ENCODE measurements at regions not wholly inside any gene's neighbourhood (a gene's known extent, or its start where the extent isn't known, plus 50 kb on each side); places are given as distances from the start of the nearest gene placed in this dataset.

DNA sequence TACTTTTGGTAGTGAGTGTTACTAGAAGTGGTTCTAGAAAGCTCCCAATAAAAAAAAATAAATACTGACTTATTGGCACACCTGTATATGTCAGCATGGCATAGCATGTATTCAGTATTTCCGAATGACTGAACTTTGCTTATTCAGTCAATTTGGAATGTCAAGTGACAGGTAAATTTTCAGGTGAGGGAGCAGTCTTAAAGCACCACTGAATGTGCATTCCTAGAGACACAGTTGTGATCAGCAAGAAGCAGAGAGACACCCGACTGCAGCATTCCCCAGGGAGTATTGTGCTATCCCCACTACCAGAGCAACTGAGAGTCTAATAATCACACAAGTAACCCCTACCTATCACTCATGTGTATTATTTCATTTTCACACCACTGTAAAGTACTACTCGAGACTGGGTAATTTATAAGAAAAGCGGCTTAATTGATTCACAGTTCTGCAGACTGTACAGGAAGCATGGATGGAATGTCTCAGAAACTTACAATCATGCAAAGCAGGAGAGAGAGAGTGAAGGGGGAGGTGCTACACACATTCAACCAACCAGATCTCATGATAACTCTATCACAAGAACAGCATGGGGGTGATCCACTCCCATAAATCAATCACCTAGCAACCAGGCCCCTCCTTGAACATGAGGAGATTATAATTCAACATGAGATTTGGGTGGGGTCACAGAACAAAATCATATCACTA, 201.5 kb downstream of the TBX15 start:
- ATAC-seq (replicated peaks; ENCODE audit: extremely low read depth, poor library complexity, severe bottlenecking) (no peak), DNase-seq (ENCODE audit: low spot score in 2 of 2) (no peak)
- peaks cover 23% of the 10 kb centered on the region for H3K9me3 Mint-ChIP-seq
- H3K36me3 Mint-ChIP-seq (ENCODE audit: insufficient read depth) = no peaks in the 10 kb centered on the region
- no peaks in the 10 kb centered on the region for H3K4me1 Mint-ChIP-seq
- no peak overlapping the region for H3K4me3 Mint-ChIP-seq
- H3K27me3 Mint-ChIP-seq = no peaks in the 10 kb centered on the region
- H3K27ac Mint-ChIP-seq (ENCODE audit: low read depth) = no peak overlapping the region

DNA sequence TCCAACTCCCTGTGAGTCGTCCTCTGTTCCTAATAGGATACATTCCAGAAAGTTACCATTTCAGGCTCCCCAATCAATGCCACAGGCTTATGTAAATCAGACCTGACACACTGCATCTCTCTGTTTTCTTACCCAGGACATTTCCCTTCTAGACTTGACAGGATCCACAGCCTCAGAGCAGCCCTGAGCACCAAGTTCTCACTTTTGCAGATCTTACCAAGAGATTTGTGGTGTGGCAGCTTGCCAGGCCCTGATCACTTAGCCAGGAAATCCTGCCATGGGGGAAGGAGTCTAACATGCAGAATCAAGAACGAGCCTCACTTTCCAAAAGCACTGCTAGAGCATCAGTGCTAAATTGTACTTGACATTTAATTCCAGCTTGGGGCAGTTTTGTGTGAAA, 202.9 kb downstream of the TBX15 start:
- ATAC-seq (replicated peaks; ENCODE audit: extremely low read depth, poor library complexity, severe bottlenecking) (no peak), DNase-seq (ENCODE audit: low spot score in 2 of 2) (no peak)
- Mint-ChIP-seq H3K27me3 (no peaks in the 10 kb centered on the region), H3K4me1 (no peaks in the 10 kb centered on the region), H3K27ac (ENCODE audit: low read depth) (no peak overlapping the region), H3K9me3 (peaks cover 18% of the 10 kb centered on the region), H3K36me3 (ENCODE audit: insufficient read depth) (no peaks in the 10 kb centered on the region), H3K4me3 (no peak overlapping the region)

DNA sequence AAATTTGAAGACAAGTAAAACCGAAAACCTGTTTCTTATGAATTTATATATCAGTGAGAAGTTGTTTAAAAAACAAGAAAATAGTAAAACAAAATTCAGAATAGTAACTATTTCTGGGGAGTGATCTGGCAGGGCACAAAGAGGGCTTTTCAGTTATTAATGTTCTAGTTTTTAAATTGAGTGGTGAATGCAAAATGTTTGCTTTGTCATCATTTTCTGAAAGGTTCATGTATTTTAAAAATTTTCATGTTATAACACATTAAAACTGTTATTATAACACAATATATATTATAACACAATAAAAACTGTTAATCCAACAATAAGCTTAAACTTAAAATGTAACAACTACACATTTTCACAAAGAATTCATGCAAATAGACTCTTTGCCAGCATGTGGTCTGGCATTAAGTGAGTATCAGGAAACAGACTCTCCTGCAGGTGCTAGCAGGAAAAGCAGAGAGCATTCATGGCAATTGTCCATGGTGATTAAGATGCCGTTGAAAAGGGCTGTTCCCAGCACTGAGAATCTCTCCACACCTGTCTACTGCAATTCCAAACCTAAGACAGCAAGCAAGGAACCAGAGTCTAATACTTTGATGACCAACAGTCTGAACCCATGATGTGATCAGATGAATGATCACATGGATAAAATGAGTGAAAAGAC, 204.9 kb downstream of the TBX15 start:
- Mint-ChIP-seq H3K9me3 (peaks cover 17% of the 10 kb centered on the region), H3K27ac (ENCODE audit: low read depth) (no peak overlapping the region), H3K4me3 (no peak overlapping the region), H3K4me1 (no peaks in the 10 kb centered on the region), H3K27me3 (no peaks in the 10 kb centered on the region), H3K36me3 (ENCODE audit: insufficient read depth) (no peaks in the 10 kb centered on the region)
- no peak for ATAC-seq (replicated peaks; ENCODE audit: extremely low read depth, poor library complexity, severe bottlenecking)
- DNase-seq (ENCODE audit: low spot score in 2 of 2) = no peak

DNA sequence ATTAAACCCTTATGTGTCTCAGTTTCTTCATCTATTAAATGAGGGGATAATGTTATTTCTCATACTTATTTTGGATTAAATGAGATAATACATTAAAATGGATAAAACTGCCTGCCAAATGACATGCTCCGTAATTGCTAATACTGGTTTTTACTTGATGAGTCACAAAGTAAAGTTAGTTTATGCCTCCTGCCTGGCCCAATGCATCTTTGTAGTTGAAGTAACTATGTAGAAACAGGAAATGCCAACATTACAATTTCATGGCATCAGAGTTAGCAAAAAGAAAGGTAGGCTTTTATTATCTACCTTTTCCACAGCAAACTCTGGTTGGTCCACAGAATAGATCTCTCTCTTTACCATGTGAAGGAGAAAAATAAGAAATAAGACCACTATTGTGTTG, 214.5 kb downstream of the TBX15 start:
- no peak overlapping the region for H3K4me3 Mint-ChIP-seq
- H3K27ac Mint-ChIP-seq (ENCODE audit: low read depth) = no peak overlapping the region
- DNase-seq (ENCODE audit: low spot score in 2 of 2) = no peak
- no peaks in the 10 kb centered on the region for H3K36me3 Mint-ChIP-seq (ENCODE audit: insufficient read depth)
- H3K9me3 Mint-ChIP-seq = peaks cover 18% of the 10 kb centered on the region
- no peaks in the 10 kb centered on the region for H3K27me3 Mint-ChIP-seq
- no peaks in the 10 kb centered on the region for H3K4me1 Mint-ChIP-seq
- no peak for ATAC-seq (replicated peaks; ENCODE audit: extremely low read depth, poor library complexity, severe bottlenecking)

DNA sequence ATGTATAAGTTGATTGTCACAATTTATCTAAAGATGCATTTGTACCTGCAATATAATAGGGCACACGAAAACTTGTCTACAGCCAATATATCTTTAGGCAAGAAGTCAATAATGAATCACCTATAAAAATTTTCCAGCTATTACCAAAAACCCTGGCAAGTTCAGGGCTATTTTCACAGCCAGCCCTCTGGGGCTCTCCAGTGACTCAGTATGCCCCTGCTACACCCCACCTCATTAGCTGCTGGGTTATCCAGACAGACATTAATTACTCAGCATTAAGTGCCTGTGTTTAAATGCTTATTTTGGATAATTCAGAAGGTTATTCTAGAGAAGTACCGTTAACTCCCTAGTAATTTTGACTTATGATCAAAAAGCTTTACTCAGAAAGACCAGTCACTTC, 220.2 kb downstream of the TBX15 start:
- Mint-ChIP-seq H3K36me3 (ENCODE audit: insufficient read depth) (no peaks in the 10 kb centered on the region), H3K27me3 (no peaks in the 10 kb centered on the region), H3K27ac (ENCODE audit: low read depth) (no peak overlapping the region), H3K4me1 (no peaks in the 10 kb centered on the region), H3K9me3 (peaks cover 20% of the 10 kb centered on the region), H3K4me3 (no peak overlapping the region)
- ATAC-seq (replicated peaks; ENCODE audit: extremely low read depth, poor library complexity, severe bottlenecking) = no peak
- DNase-seq (ENCODE audit: low spot score in 2 of 2) = no peak

DNA sequence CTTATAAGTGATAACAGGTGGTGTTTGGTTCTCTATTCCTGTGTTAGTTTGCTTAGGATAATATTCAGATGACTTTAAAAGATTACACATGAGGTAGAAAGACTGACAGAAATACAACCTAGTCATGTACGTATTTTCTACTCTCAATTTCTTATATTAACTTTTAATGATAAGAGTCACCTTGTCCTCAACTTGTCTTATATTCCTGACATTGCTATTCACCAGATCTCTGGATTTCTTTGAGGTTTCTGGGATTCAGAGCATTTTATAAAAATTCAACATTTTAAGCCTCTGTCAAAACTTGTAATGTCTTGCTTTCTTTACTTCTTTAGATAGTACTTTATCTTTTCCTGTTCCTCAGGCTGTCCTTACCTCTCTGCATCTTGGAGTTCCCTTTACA, 234.2 kb downstream of the TBX15 start:
- DNase-seq (ENCODE audit: low spot score in 2 of 2) (no peak), ATAC-seq (replicated peaks; ENCODE audit: extremely low read depth, poor library complexity, severe bottlenecking) (no peak)
- Mint-ChIP-seq H3K9me3 (peaks cover 19% of the 10 kb centered on the region), H3K4me1 (no peaks in the 10 kb centered on the region), H3K27me3 (no peaks in the 10 kb centered on the region), H3K27ac (ENCODE audit: low read depth) (no peak overlapping the region), H3K36me3 (ENCODE audit: insufficient read depth) (no peaks in the 10 kb centered on the region), H3K4me3 (no peak overlapping the region)

DNA sequence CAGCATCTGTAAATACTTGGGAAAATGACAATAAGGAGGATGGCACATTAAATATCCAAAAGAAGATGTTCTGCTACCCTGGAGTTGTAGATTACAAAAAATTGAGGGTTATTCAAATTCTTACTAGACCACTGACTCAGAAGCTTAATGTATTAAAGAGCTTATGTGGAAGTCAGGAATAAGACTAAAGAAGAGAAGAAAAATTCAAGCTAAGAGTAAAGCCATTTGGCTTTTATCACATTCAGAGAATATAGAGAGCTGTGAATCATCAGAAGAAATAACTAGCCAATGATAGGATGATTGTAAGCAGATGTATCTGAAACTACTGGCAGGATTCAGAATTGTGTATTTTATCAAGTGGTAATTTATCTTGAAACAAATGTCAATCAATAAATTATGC, 237.0 kb downstream of the TBX15 start:
- Mint-ChIP-seq H3K4me3 (no peak overlapping the region), H3K27ac (ENCODE audit: low read depth) (no peak overlapping the region), H3K4me1 (no peaks in the 10 kb centered on the region), H3K36me3 (ENCODE audit: insufficient read depth) (no peaks in the 10 kb centered on the region), H3K27me3 (no peaks in the 10 kb centered on the region), H3K9me3 (peaks cover 11% of the 10 kb centered on the region)
- DNase-seq (ENCODE audit: low spot score in 2 of 2) (no peak), ATAC-seq (replicated peaks; ENCODE audit: extremely low read depth, poor library complexity, severe bottlenecking) (no peak)

DNA sequence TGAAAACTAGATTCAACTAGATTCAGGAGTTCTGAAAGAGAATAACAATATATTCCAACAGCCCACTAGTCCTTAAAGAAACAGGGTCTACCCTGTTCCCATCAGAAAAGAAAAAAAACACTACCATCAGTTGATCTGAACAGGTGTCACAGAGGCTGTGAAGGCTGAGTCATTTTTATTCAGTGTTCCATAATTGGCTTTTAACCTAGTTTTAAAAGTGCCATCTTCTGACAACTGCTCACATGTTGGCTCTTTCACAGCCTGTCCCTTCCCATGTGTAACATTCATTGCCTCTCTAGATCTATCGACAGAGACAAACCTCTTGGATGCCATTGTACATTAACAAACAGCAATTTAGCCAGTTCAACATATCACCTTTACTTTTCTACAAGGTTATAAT, 243.7 kb downstream of the TBX15 start:
- DNase-seq (ENCODE audit: low spot score in 2 of 2) (no peak), ATAC-seq (replicated peaks; ENCODE audit: extremely low read depth, poor library complexity, severe bottlenecking) (no peak)
- Mint-ChIP-seq H3K4me3 (no peak overlapping the region), H3K27me3 (no peaks in the 10 kb centered on the region), H3K9me3 (peaks cover 5% of the 10 kb centered on the region), H3K27ac (ENCODE audit: low read depth) (no peak overlapping the region), H3K36me3 (ENCODE audit: insufficient read depth) (peaks cover 1% of the 10 kb centered on the region), H3K4me1 (no peaks in the 10 kb centered on the region)

DNA sequence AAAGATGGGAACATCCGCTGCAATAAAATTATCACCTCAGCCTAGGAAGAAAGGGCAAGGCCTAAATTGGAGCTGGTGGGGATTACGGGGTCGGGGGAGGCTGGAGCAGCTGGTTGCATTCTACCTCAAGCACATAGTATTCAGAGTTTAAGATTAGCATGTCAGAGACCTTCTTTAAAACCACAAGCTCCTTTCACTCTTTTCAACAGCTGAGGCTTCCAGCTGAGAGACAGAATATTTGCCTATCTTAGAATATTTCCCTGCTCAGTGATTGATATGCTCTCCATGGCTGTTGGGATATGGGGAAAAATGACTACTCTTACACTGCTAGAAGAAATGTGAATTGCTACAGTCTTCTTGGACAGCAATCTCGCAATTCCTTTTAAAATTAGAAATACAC, 248.6 kb downstream of the TBX15 start:
- H3K9me3 Mint-ChIP-seq = peaks cover 10% of the 10 kb centered on the region
- no peak for ATAC-seq (replicated peaks; ENCODE audit: extremely low read depth, poor library complexity, severe bottlenecking)
- H3K4me1 Mint-ChIP-seq = no peaks in the 10 kb centered on the region
- H3K27ac Mint-ChIP-seq (ENCODE audit: low read depth) = no peak overlapping the region
- no peaks in the 10 kb centered on the region for H3K27me3 Mint-ChIP-seq
- no peak for DNase-seq (ENCODE audit: low spot score in 2 of 2)
- H3K4me3 Mint-ChIP-seq = no peak overlapping the region
- no peaks in the 10 kb centered on the region for H3K36me3 Mint-ChIP-seq (ENCODE audit: insufficient read depth)

DNA sequence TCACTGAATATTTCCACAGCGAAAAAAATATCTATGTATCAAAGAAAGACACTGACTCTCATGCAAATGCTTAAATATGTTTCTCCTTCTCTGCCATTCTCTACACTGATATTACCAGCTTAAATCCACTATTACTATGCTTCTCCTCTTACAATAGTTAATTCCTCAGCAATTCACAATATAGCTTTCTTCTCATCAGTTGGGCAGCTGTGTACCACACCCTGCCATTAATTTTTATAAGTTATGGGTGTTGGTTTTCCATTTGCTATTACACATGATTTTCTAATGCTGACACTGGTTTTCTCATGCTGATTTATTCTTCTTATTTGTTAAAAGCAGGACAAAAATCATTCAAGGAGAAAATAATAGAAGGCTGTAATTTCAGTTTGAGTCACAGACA, 251.8 kb downstream of the TBX15 start:
- no peaks in the 10 kb centered on the region for H3K36me3 Mint-ChIP-seq (ENCODE audit: insufficient read depth)
- H3K4me1 Mint-ChIP-seq = no peaks in the 10 kb centered on the region
- ATAC-seq (replicated peaks; ENCODE audit: extremely low read depth, poor library complexity, severe bottlenecking) (no peak), DNase-seq (ENCODE audit: low spot score in 2 of 2) (no peak)
- no peak overlapping the region for H3K27ac Mint-ChIP-seq (ENCODE audit: low read depth)
- H3K27me3 Mint-ChIP-seq = no peaks in the 10 kb centered on the region
- no peak overlapping the region for H3K4me3 Mint-ChIP-seq
- H3K9me3 Mint-ChIP-seq = peaks cover 10% of the 10 kb centered on the region

DNA sequence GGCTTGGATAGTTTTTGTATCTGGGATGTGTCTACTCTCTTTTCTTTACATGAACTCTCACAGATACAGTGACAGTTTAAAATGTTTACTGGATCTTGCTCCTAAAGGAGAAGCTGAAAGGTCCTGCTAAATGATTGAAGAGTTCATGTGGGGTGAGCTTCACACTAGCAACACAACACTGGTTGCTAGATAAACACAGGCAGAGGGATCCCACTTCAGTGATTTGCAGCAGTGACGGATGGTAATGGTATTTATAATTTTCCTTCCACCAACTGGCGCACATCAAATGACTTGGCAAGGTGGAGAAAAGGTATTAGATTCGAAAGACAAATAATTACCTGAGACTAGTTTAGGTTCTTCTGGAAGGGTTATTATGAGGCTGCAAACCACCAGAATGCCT, 270.2 kb downstream of the TBX15 start:
- DNase-seq (ENCODE audit: low spot score in 2 of 2) (no peak), ATAC-seq (replicated peaks; ENCODE audit: extremely low read depth, poor library complexity, severe bottlenecking) (no peak)
- H3K4me3 Mint-ChIP-seq = no peak overlapping the region
- H3K4me1 Mint-ChIP-seq = no peaks in the 10 kb centered on the region
- H3K27ac Mint-ChIP-seq (ENCODE audit: low read depth) = no peak overlapping the region
- peaks cover 1% of the 10 kb centered on the region for H3K36me3 Mint-ChIP-seq (ENCODE audit: insufficient read depth)
- no peaks in the 10 kb centered on the region for H3K27me3 Mint-ChIP-seq
- H3K9me3 Mint-ChIP-seq = no peaks in the 10 kb centered on the region

DNA sequence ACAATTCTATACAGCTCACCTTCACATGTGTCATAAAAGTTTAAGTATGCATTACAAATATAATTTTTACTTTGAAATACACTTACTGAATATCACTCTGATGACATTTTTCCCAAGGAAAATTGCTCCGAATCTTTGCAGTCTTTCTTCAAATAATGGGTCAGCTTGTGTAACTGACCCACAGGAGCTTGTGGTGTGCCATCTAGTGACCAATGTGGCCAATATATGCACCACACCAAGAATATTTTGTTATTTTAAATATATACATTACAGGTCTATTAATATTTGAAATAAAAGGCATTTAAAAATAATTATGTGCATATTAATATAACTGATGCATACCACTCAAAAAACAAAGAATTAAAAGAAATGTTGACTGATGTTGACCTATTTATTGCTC, 271.4 kb downstream of the TBX15 start:
- Mint-ChIP-seq H3K27me3 (no peaks in the 10 kb centered on the region), H3K27ac (ENCODE audit: low read depth) (no peak overlapping the region), H3K4me1 (no peaks in the 10 kb centered on the region), H3K36me3 (ENCODE audit: insufficient read depth) (peaks cover 1% of the 10 kb centered on the region), H3K9me3 (peaks cover 9% of the 10 kb centered on the region), H3K4me3 (no peak overlapping the region)
- no peak for ATAC-seq (replicated peaks; ENCODE audit: extremely low read depth, poor library complexity, severe bottlenecking)
- DNase-seq (ENCODE audit: low spot score in 2 of 2) = no peak

DNA sequence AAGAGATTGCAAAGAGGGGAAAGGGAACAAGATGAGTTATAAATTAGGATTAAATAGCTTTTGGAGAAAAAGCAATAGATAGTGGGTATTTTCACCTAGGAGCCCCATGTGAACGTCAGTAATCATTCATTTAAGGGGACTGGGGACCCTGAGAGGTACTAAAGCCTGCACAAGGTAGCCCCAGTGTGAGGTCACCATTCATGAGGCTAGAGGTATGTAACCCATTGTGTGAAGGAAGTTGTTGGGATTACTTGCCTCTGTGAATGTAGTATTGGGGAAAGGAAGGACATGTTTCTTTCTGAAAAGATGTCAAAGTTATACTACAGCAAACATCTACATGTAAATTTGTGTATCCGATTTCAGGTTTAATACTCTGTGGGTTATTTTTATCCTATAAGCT, 276.8 kb downstream of the TBX15 start:
- Mint-ChIP-seq H3K4me3 (no peak overlapping the region), H3K27me3 (no peaks in the 10 kb centered on the region), H3K36me3 (ENCODE audit: insufficient read depth) (no peaks in the 10 kb centered on the region), H3K9me3 (peaks cover 10% of the 10 kb centered on the region), H3K4me1 (no peaks in the 10 kb centered on the region), H3K27ac (ENCODE audit: low read depth) (no peak overlapping the region)
- no peak for DNase-seq (ENCODE audit: low spot score in 2 of 2)
- ATAC-seq (replicated peaks; ENCODE audit: extremely low read depth, poor library complexity, severe bottlenecking) = no peak

Data from central memory CD8-positive, alpha-beta T cell (primary cell).